K562 (cell line): ENCODE measurements at regions not wholly inside any gene's neighbourhood (a gene's known extent, or its start where the extent isn't known, plus 50 kb on each side); places are given as distances from the start of the nearest gene placed in this dataset.

ENCODE experiments used
- BMI1 ChIP-seq: fragments of 150-350 bp; IDR thresholded peaks from 2 replicates; pipeline ENCODE4 v1.6.1; 2014; ENCODE audit warnings: low read length
- EZH2 ChIP-seq: IDR thresholded peaks from 2 replicates; pipeline ENCODE4 v1.6.1; 2012; ENCODE audit warnings: low read depth, mild to moderate bottlenecking, inconsistent platforms, low read length, borderline replicate concordance
- FOXJ3 ChIP-seq: sonication (generic); formaldehyde crosslinking; IDR thresholded peaks from 2 replicates; pipeline ENCODE4 v1.4.0; 2020; ENCODE audit warnings: mild to moderate bottlenecking, missing genetic modification reagents
- FUS ChIP-seq: fragments of 200-400 bp; formaldehyde crosslinking; optimal IDR thresholded peaks from 2 replicates; pipeline ENCODE3; 2017; ENCODE audit warnings: low read depth, low read length
- HNRNPUL1 ChIP-seq: fragments of 200-400 bp; formaldehyde crosslinking; IDR thresholded peaks from 2 replicates; pipeline ENCODE4 v1.6.1; 2017; ENCODE audit warnings: low read length
- KLF1 ChIP-seq: fragments of 450-650 bp; IDR thresholded peaks from 2 replicates; pipeline ENCODE4 v1.6.1; 2016; ENCODE audit warnings: missing genetic modification characterization, missing compliant biosample characterization
- KLF13 ChIP-seq: fragments of 450-650 bp; IDR thresholded peaks from 2 replicates; pipeline ENCODE4 v1.6.1; 2016; ENCODE audit warnings: missing genetic modification characterization, low read depth, mild to moderate bottlenecking, missing compliant biosample characterization, moderate library complexity, borderline replicate concordance
- NFIX ChIP-seq: fragments of 250-450 bp; sonication (Bioruptor Pico); IDR thresholded peaks from 2 replicates; pipeline ENCODE4 v1.4.0; 2020; ENCODE audit warnings: low read depth, mild to moderate bottlenecking, moderate library complexity
- NFYB ChIP-seq: IDR thresholded peaks from 2 replicates; pipeline ENCODE4 v1.6.1; 2011; ENCODE audit warnings: mild to moderate bottlenecking, moderate library complexity; ENCODE audit not compliant: insufficient read length; ENCODE audit errors: extremely low read depth
- NKRF ChIP-seq: fragments of 450-650 bp; IDR thresholded peaks from 2 replicates; pipeline ENCODE4 v1.6.1; 2016; ENCODE audit warnings: borderline replicate concordance
- POLR2A ChIP-seq: fragments of 450-650 bp; conservative IDR thresholded peaks from 2 replicates; pipeline ENCODE4 v1.6.1; 2016
- POLR3A ChIP-seq: IDR thresholded peaks from 2 replicates; pipeline ENCODE4 v1.6.1; 2011; ENCODE audit warnings: borderline replicate concordance, mild to moderate bottlenecking, moderate library complexity; ENCODE audit not compliant: insufficient read length, insufficient read depth; ENCODE audit errors: extremely low read depth
- RFX7 ChIP-seq: fragments of 250-450 bp; sonication (Bioruptor Pico); IDR thresholded peaks from 2 replicates; pipeline ENCODE4 v1.5.1; 2021; ENCODE audit warnings: mild to moderate bottlenecking
- SIRT6 ChIP-seq: IDR thresholded peaks from one replicate; pipeline ENCODE4 v1.6.1; 2012; ENCODE audit warnings: low read depth, mild to moderate bottlenecking, control low read depth, inconsistent platforms, low read length, moderate library complexity
- SMARCA4 ChIP-seq: fragments of 450-650 bp; IDR thresholded peaks from 2 replicates; pipeline ENCODE4 v1.6.1; 2016
- SNIP1 ChIP-seq: fragments of 450-650 bp; IDR thresholded peaks from 2 replicates; pipeline ENCODE4 v1.7.1; 2017; ENCODE audit warnings: low read depth, mild to moderate bottlenecking
- STAT6 ChIP-seq: sonication (generic); formaldehyde crosslinking; IDR thresholded peaks from 2 replicates; pipeline ENCODE4 v1.8.1; 2023; ENCODE audit warnings: mild to moderate bottlenecking, missing genetic modification reagents
- TCF3 ChIP-seq: sonication (generic); formaldehyde crosslinking; IDR thresholded peaks from 2 replicates; pipeline ENCODE4 v1.4.0; 2020; ENCODE audit warnings: mild to moderate bottlenecking, missing genetic modification reagents
- TFAM ChIP-seq: fragments of 250-450 bp; sonication (Bioruptor Pico); conservative IDR thresholded peaks from 2 replicates; pipeline ENCODE4 v1.5.0; 2021; ENCODE audit warnings: mild to moderate bottlenecking, moderate library complexity
- TSC22D4 ChIP-seq: fragments of 450-650 bp; IDR thresholded peaks from 2 replicates; pipeline ENCODE4 v1.6.1; 2016; ENCODE audit warnings: missing genetic modification characterization, missing biosample characterization, control low read depth
- VEZF1 ChIP-seq: fragments of 200-800 bp; sonication (Bioruptor generic); IDR thresholded peaks from 2 replicates; pipeline ENCODE4 v1.6.1; 2017; ENCODE audit warnings: missing genetic modification characterization, missing compliant biosample characterization
- ZKSCAN3 ChIP-seq: fragments of 250-450 bp; sonication (Bioruptor Pico); IDR thresholded peaks from 2 replicates; pipeline ENCODE4 v1.4.0; 2020
- ZNF280B ChIP-seq: fragments of 250-450 bp; sonication (Bioruptor Pico); IDR thresholded peaks from 2 replicates; pipeline ENCODE4 v1.5.1; 2021; ENCODE audit warnings: mild to moderate bottlenecking
- ZNF324 ChIP-seq: fragments of 250-450 bp; sonication (Bioruptor Pico); IDR thresholded peaks from 2 replicates; pipeline ENCODE4 v1.4.0; 2020; ENCODE audit warnings: mild to moderate bottlenecking

- TF ChIP-seq EZH2: no peak
- TF ChIP-seq TSC22D4: no peak
- TF ChIP-seq NFIX: no peak
- TF ChIP-seq FOXJ3: no peak
- TF ChIP-seq POLR3A: no peak
- TF ChIP-seq VEZF1 (CRISPR knock-in tag): no peak; the same call in 1 of the 2 replicates
- TF ChIP-seq TCF3: peak; percentile 18; the same call in 1 of the 2 replicates
- no peak for TF ChIP-seq SIRT6
- TF ChIP-seq FUS: no peak
- TF ChIP-seq NKRF: no peak
- no peak for TF ChIP-seq ZKSCAN3 (CRISPR knock-in tag)
- TF ChIP-seq BMI1: no peak
- TF ChIP-seq STAT6 (CRISPR knock-in tag): no peak
- peak; percentile 50 for TF ChIP-seq SMARCA4
- TF ChIP-seq POLR2A: no peak
- TF ChIP-seq HNRNPUL1: no peak
- TF ChIP-seq KLF13 (tag): no peak
- no peak for TF ChIP-seq TFAM
- no peak for TF ChIP-seq RFX7 (CRISPR knock-in tag)
- no peak for TF ChIP-seq SNIP1
- no peak for TF ChIP-seq ZNF324 (CRISPR knock-in tag)
- TF ChIP-seq NFYB: no peak
- no peak for TF ChIP-seq ZNF280B (CRISPR knock-in tag)
- no peak for TF ChIP-seq KLF1 (tag)
Measured at GRCh38 chr7:130940907-130941306, 206.9 kb upstream of the KLF14 start (continued).
